ENCODE measurements at regions not wholly inside any gene's neighbourhood (a gene's known extent, or its start where the extent isn't known, plus 50 kb on each side); places are given as distances from the start of the nearest gene placed in this dataset.

GRCh38 chr16:79388396-79388795 is 212.1 kb downstream of the MAF start:
- no peak for DNase-seq (ENCODE audit: low spot score)
- ChIA-PET POLR2A (no interaction called here), CTCF (ENCODE audit: unreplicated experiment) (no interaction called here)
- Histone ChIP-seq H3K4me1 (ENCODE audit: insufficient read depth, low read length, poor library complexity, severe bottlenecking) (no peaks in the 10 kb centered on the region), H3K4me3 (ENCODE audit: low read depth, low read length, poor library complexity, severe bottlenecking) (no peak overlapping the region), H3K9me2 (ENCODE audit: insufficient read depth, low read length) (no peaks in the 10 kb centered on the region), H3K27ac (ENCODE audit: low read depth, low read length, poor library complexity, severe bottlenecking) (no peak overlapping the region), H3K79me2 (ENCODE audit: insufficient read depth, low read depth, low read length) (no peaks in the 10 kb centered on the region), H4K20me1 (ENCODE audit: insufficient read depth, low read length) (no peaks in the 10 kb centered on the region), H3K36me3 (ENCODE audit: insufficient read depth, low read length) (no peaks in the 10 kb centered on the region), H3K9me3 (ENCODE audit: low read length) (no peaks in the 10 kb centered on the region), H3K4me2 (ENCODE audit: low read length) (no peak overlapping the region), H2AFZ (ENCODE audit: low read length) (no peak overlapping the region)
- TF ChIP-seq, protein P1, sequence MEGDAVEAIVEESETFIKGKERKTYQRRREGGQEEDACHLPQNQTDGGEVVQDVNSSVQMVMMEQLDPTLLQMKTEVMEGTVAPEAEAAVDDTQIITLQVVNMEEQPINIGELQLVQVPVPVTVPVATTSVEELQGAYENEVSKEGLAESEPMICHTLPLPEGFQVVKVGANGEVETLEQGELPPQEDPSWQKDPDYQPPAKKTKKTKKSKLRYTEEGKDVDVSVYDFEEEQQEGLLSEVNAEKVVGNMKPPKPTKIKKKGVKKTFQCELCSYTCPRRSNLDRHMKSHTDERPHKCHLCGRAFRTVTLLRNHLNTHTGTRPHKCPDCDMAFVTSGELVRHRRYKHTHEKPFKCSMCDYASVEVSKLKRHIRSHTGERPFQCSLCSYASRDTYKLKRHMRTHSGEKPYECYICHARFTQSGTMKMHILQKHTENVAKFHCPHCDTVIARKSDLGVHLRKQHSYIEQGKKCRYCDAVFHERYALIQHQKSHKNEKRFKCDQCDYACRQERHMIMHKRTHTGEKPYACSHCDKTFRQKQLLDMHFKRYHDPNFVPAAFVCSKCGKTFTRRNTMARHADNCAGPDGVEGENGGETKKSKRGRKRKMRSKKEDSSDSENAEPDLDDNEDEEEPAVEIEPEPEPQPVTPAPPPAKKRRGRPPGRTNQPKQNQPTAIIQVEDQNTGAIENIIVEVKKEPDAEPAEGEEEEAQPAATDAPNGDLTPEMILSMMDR (conservative IDR thresholded peaks at IDR 0.05; ENCODE audit: low read length) = no peak
- TF ChIP-seq EZH2phosphoT487 (IDR thresholded peaks at IDR 0.05; ENCODE audit: borderline replicate concordance, low read depth, low read length) = no peak
- intact Hi-C loops (cut with micrococcal nuclease; ENCODE audit: unreplicated experiment) = no loop called here
- no TSS peak for BruUV-seq (replicated peaks)

DNA sequence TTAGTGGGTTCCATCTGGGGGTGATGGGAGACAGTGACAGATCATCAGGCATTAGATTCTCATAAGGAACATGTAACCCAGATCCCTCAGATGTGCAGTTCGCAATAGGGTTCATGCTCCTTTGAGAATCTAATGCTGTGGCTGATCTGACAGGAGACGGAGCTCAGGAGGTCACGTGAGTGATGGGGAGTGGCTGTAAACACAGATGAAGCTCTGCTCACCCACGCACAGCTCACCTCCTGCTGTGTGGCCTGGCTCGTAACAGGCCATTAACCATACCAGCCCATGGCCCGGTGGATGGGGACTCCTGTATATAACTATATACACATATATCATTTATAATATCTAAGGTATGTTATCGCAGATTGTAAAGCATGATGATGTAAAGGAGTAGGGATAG is 214.2 kb downstream of the MAF start:
- Histone ChIP-seq H2AFZ (ENCODE audit: low read length) (no peak overlapping the region), H3K9me2 (ENCODE audit: insufficient read depth, low read length) (no peaks in the 10 kb centered on the region), H3K79me2 (ENCODE audit: insufficient read depth, low read depth, low read length) (no peaks in the 10 kb centered on the region), H3K4me1 (ENCODE audit: insufficient read depth, low read length, poor library complexity, severe bottlenecking) (no peaks in the 10 kb centered on the region), H3K36me3 (ENCODE audit: insufficient read depth, low read length) (no peaks in the 10 kb centered on the region), H3K4me3 (ENCODE audit: low read depth, low read length, poor library complexity, severe bottlenecking) (no peak overlapping the region), H3K4me2 (ENCODE audit: low read length) (no peak overlapping the region), H4K20me1 (ENCODE audit: insufficient read depth, low read length) (no peaks in the 10 kb centered on the region), H3K9me3 (ENCODE audit: low read length) (no peaks in the 10 kb centered on the region), H3K27ac (ENCODE audit: low read depth, low read length, poor library complexity, severe bottlenecking) (no peak overlapping the region)
- ChIA-PET POLR2A (interaction anchor here (0.6 kb wide), 1 partner anchor 212 kb away, joined by 4 read pairs; no protein-coding TSS in a partner anchor), CTCF (ENCODE audit: unreplicated experiment) (no interaction called here)
- TF ChIP-seq, protein P1 (conservative IDR thresholded peaks at IDR 0.05; ENCODE audit: low read length) = no peak
- TF ChIP-seq EZH2phosphoT487 (IDR thresholded peaks at IDR 0.05; ENCODE audit: borderline replicate concordance, low read depth, low read length) = no peak
- no TSS peak for BruUV-seq (replicated peaks)
- DNase-seq (ENCODE audit: low spot score) = no peak
- intact Hi-C loops (cut with micrococcal nuclease; ENCODE audit: unreplicated experiment) = no loop called here

DNA sequence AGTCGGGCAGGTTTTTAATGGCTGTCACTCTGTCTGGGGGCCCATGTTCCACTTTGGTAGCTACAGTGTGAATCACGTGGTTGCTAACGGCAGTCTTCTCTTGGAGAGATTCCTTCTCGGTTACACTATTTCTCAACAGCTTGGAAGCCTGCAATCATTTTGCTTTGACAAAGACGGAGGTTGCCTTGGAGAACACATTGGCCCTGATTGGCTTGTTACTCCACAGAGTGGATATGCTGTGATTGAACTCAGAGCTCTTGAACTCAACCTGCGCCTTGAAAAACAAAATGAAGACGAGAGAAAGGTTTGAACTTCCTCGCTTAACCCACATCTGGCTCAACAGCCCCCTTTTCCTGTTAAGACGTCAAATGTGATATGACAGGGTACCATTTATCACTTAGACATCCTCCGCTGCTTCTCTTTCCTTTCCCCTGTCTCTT is 218.9 kb downstream of the MAF start:
- ChIA-PET POLR2A (no interaction called here), CTCF (ENCODE audit: unreplicated experiment) (no interaction called here)
- Histone ChIP-seq H3K36me3 (ENCODE audit: insufficient read depth, low read length) (no peaks in the 10 kb centered on the region), H3K9me3 (ENCODE audit: low read length) (no peaks in the 10 kb centered on the region), H3K27ac (ENCODE audit: low read depth, low read length, poor library complexity, severe bottlenecking) (no peak overlapping the region), H3K79me2 (ENCODE audit: insufficient read depth, low read depth, low read length) (no peaks in the 10 kb centered on the region), H2AFZ (ENCODE audit: low read length) (no peak overlapping the region), H3K4me2 (ENCODE audit: low read length) (no peak overlapping the region), H3K4me1 (ENCODE audit: insufficient read depth, low read length, poor library complexity, severe bottlenecking) (no peaks in the 10 kb centered on the region), H3K4me3 (ENCODE audit: low read depth, low read length, poor library complexity, severe bottlenecking) (no peak overlapping the region), H4K20me1 (ENCODE audit: insufficient read depth, low read length) (no peaks in the 10 kb centered on the region), H3K9me2 (ENCODE audit: insufficient read depth, low read length) (no peaks in the 10 kb centered on the region)
- TF ChIP-seq, protein P1 (conservative IDR thresholded peaks at IDR 0.05; ENCODE audit: low read length) = no peak
- TF ChIP-seq EZH2phosphoT487 (IDR thresholded peaks at IDR 0.05; ENCODE audit: borderline replicate concordance, low read depth, low read length) = no peak
- DNase-seq (ENCODE audit: low spot score) = no peak
- no TSS peak for BruUV-seq (replicated peaks)
- intact Hi-C loops (cut with micrococcal nuclease; ENCODE audit: unreplicated experiment) = no loop called here
